ENCODE measurements at regions not wholly inside any gene's neighbourhood (a gene's known extent, or its start where the extent isn't known, plus 50 kb on each side); places are given as distances from the start of the nearest gene placed in this dataset.
"Not testable (repeated sequence)": the region's sequence is repeated elsewhere in the genome, so short reads cannot be mapped to it uniquely, and the experiment has no call there.

DNA sequence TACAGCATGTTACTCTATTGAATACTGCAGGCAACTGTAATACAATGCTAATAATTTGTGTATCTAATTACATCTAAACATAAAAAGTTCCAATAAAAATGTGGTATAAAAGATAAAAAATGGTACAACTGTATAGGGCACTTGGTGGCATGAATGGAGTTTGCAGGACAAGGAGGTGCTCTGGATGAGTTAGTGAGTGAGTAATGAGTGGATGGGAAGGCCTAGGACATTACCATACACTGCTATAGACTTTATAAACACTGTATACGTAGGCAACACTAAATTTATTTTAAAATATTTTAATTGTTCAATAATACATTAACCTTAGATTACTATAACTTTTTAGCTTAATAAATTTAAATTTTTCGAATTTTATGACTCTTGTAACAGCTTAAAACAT, 579.6 kb upstream of the MAN1A1 start:
- Histone ChIP-seq H4K20me1 (ENCODE audit: insufficient read depth, low read length) (no peaks in the 10 kb centered on the region), H3K27ac (ENCODE audit: low read length) (no peak overlapping the region), H3K4me3 (ENCODE audit: low read length) (no peak overlapping the region), H3K4me1 (ENCODE audit: low read length) (no peaks in the 10 kb centered on the region), H3K79me2 (ENCODE audit: low read length) (no peaks in the 10 kb centered on the region), H3K9me3 (ENCODE audit: insufficient read depth, low read length) (no peaks in the 10 kb centered on the region), H3K9ac (ENCODE audit: low read length) (no peak overlapping the region), H3K27me3 (ENCODE audit: low read depth, low read length) (no peaks in the 10 kb centered on the region), H3K36me3 (replicated peaks; ENCODE audit: low read depth, low read length) (no peaks in the 10 kb centered on the region), H2AFZ (ENCODE audit: low read depth, low read length) (no peak overlapping the region), H3K4me2 (ENCODE audit: low read length) (no peak overlapping the region)
- TF ChIP-seq CTCF (IDR thresholded peaks at IDR 0.05; ENCODE audit: low read depth, low read length), result no peak
- no peak for TF ChIP-seq EZH2phosphoT487 (IDR thresholded peaks at IDR 0.05; ENCODE audit: low read depth)

- not testable (repeated sequence) for H3K4me1 ChIP-seq (ENCODE audit: low read length); H3K4me3 ChIP-seq (ENCODE audit: low read length); H3K4me2 ChIP-seq (ENCODE audit: low read length); H3K9me3 ChIP-seq (ENCODE audit: insufficient read depth, low read length); H3K27ac ChIP-seq (ENCODE audit: low read length); H3K9ac ChIP-seq (ENCODE audit: low read length); H2AFZ ChIP-seq (ENCODE audit: low read depth, low read length); H3K27me3 ChIP-seq (ENCODE audit: low read depth, low read length); H3K79me2 ChIP-seq (ENCODE audit: low read length); H4K20me1 ChIP-seq (ENCODE audit: insufficient read depth, low read length); H3K36me3 ChIP-seq (replicated peaks; ENCODE audit: low read depth, low read length)
Observed at GRCh38 chr6:119924888-119925287, 575.3 kb upstream of the MAN1A1 start.

- Histone ChIP-seq H3K36me3 (replicated peaks; ENCODE audit: low read depth, low read length) (no peaks in the 10 kb centered on the region), H3K9ac (ENCODE audit: low read length) (no peak overlapping the region), H3K4me3 (ENCODE audit: low read length) (no peak overlapping the region), H3K79me2 (ENCODE audit: low read length) (no peaks in the 10 kb centered on the region), H2AFZ (ENCODE audit: low read depth, low read length) (no peak overlapping the region), H3K4me1 (ENCODE audit: low read length) (no peaks in the 10 kb centered on the region), H3K27me3 (ENCODE audit: low read depth, low read length) (no peaks in the 10 kb centered on the region), H4K20me1 (ENCODE audit: insufficient read depth, low read length) (no peaks in the 10 kb centered on the region), H3K4me2 (ENCODE audit: low read length) (no peak overlapping the region), H3K27ac (ENCODE audit: low read length) (no peak overlapping the region), H3K9me3 (ENCODE audit: insufficient read depth, low read length) (no peaks in the 10 kb centered on the region)
- TF ChIP-seq EZH2phosphoT487 (IDR thresholded peaks at IDR 0.05; ENCODE audit: low read depth), result no peak
- TF ChIP-seq CTCF (IDR thresholded peaks at IDR 0.05; ENCODE audit: low read depth, low read length), result no peak
Observed at GRCh38 chr6:119922814-119923213, 573.3 kb upstream of the MAN1A1 start.

GRCh38 chr6:119921491-119922010, 572.0 kb upstream of the MAN1A1 start:
- Histone ChIP-seq H3K27ac (ENCODE audit: low read length) (no peak overlapping the region), H2AFZ (ENCODE audit: low read depth, low read length) (no peak overlapping the region), H3K36me3 (replicated peaks; ENCODE audit: low read depth, low read length) (no peaks in the 10 kb centered on the region), H3K27me3 (ENCODE audit: low read depth, low read length) (no peaks in the 10 kb centered on the region), H3K9me3 (ENCODE audit: insufficient read depth, low read length) (no peaks in the 10 kb centered on the region), H4K20me1 (ENCODE audit: insufficient read depth, low read length) (no peaks in the 10 kb centered on the region), H3K4me1 (ENCODE audit: low read length) (no peaks in the 10 kb centered on the region), H3K9ac (ENCODE audit: low read length) (no peak overlapping the region), H3K4me2 (ENCODE audit: low read length) (no peak overlapping the region), H3K79me2 (ENCODE audit: low read length) (no peaks in the 10 kb centered on the region), H3K4me3 (ENCODE audit: low read length) (no peak overlapping the region)
- TF ChIP-seq EZH2phosphoT487 (IDR thresholded peaks at IDR 0.05; ENCODE audit: low read depth) (no peak), CTCF (IDR thresholded peaks at IDR 0.05; ENCODE audit: low read depth, low read length) (no peak)

GRCh38 chr6:119917186-119917585, 567.6 kb upstream of the MAN1A1 start:
- H3K9me3 ChIP-seq (ENCODE audit: insufficient read depth, low read length), result no peaks in the 10 kb centered on the region
- H3K36me3 ChIP-seq (replicated peaks; ENCODE audit: low read depth, low read length), result no peaks in the 10 kb centered on the region
- no peak overlapping the region for H3K4me2 ChIP-seq (ENCODE audit: low read length)
- no peak overlapping the region for H3K27ac ChIP-seq (ENCODE audit: low read length)
- H3K79me2 ChIP-seq (ENCODE audit: low read length), result no peaks in the 10 kb centered on the region
- TF ChIP-seq CTCF (IDR thresholded peaks at IDR 0.05; ENCODE audit: low read depth, low read length) (no peak), EZH2phosphoT487 (IDR thresholded peaks at IDR 0.05; ENCODE audit: low read depth) (no peak)
- H3K27me3 ChIP-seq (ENCODE audit: low read depth, low read length), result no peaks in the 10 kb centered on the region
- H3K9ac ChIP-seq (ENCODE audit: low read length), result no peak overlapping the region
- no peak overlapping the region for H2AFZ ChIP-seq (ENCODE audit: low read depth, low read length)
- no peaks in the 10 kb centered on the region for H3K4me1 ChIP-seq (ENCODE audit: low read length)
- H4K20me1 ChIP-seq (ENCODE audit: insufficient read depth, low read length), result no peaks in the 10 kb centered on the region
- no peak overlapping the region for H3K4me3 ChIP-seq (ENCODE audit: low read length)
